ENCODE measurements at regions not wholly inside any gene's neighbourhood (a gene's known extent, or its start where the extent isn't known, plus 50 kb on each side); places are given as distances from the start of the nearest gene placed in this dataset.

DNA sequence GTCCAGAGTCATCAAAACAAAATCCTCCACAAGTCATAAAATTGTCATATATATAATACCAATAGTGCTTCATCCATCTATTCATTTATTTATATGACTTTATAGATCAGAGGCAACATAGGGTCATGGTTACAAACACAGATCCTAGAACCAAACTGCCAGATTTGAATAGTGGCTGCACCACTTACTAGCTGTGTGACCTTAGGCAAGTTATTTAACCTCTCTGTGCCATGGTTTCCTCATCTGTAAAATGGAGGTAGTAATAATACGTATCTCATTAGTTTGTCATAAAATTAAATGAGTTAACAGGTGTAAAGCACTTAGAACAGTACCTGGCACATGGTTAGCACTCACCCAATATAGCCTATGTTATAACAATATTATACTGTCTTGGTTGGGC is 58.9 kb upstream of the BZW1 start:
- no peak for DNase-seq

DNA sequence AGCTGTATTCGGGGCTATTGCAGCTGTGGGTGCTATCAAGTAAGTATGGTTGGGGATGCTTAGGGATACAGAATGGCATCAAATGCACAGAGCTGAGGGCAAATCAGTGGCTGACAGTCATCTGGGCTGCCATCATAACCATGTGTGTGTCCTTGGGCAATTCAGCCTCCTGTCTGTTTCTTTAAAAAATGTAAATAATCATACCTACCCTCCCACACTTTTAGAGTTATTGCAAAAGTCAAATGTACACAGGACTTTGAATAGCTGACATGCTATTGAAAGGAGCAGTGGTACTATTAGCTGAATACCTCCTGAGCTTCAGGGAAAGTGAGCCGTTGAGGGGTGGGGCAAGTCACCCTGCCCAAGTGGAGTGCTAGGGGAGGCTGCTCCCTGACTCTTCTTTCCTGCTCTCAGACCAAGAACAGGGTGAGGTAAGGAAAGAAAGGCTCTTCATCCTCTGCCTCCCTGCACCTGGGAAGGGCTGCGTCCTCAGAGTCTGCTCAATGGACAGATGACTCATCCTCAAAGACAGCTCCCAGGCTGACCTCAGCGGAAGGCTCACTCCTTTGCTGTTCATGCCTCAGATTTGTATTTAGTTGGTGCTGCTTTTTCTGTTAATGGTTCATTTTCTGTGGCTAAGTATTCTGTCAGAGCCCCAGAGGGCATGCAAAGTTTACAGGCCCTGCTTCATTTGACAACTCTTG is 54.9 kb upstream of the BZW1 start:
- no peak for DNase-seq

DNA sequence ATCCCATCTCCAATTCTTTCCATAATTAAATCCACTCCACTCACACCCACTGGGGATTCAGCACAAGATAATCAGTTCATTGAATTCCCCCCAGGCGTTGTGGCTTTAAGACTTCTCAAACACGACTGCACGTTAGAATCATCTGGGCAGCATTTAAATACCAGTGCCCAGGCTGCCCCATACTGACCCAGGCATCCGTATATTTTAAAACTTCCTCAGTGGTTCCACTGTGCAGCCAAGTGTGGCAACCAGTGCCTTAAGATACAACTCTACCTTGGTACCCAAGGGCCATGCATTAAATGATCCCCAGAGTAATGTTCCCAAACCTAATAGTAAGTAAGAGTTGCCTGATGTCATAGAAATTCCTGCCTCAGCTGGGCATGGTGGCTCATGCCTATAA is 54.3 kb upstream of the BZW1 start:
- no peak for DNase-seq

DNA sequence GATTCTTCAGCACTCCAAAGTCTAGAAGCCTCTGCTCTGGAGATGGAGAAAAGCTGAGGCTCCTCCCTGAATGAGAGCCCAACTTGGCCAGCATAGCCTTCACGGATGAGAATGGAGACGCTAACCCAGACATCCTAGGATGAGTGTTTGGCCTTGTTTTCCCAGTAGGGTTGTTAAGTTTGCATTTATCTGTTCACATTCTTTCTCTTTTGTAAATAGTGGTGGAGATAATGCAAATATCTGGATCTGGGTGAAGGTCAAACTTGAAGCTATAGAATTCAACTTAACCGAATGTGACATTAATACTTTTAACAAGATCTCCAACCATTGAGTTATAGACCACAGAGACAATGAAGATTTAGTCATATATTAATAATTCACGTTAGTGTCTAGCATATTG is 53.4 kb upstream of the BZW1 start:
- DNase-seq: no peak

DNA sequence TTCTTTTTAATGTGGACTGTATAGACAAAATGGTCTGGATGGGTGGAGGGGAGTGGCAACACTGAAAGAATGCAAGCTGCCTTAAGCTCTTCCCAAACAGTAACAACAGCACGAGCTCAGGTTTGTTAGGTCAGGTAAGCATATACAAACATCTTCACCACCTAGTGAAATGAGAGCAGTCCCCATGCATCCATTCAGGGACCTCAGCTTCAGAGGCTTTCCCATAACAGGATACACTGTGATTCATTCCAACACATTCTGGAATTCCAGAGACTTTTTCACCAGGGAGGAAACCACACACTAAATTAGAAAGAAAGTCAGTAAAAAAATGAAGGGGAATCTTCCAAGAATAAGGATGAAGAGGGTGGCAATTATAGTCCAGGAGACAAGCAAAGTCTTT is 50.4 kb upstream of the BZW1 start:
- no peak for DNase-seq
